GM10248 (cell line): ENCODE measurements at regions not wholly inside any gene's neighbourhood (a gene's known extent, or its start where the extent isn't known, plus 50 kb on each side); places are given as distances from the start of the nearest gene placed in this dataset.

Experiments
- CTCF ChIA-PET: fragments of 300-600 bp; sonication (Branson Sonifier 250); formaldehyde crosslinking; extraction: SDS; loops from one replicate; lab custom pipeline; 2021; ENCODE audit warnings: antibody characterized with exemption; lab: Yijun Ruan, JAX
- POLR2A ChIA-PET: fragments of 350-650 bp; sonication (Branson Sonifier 250); formaldehyde crosslinking; extraction: SDS; loops from one replicate; lab custom pipeline; 2020; ENCODE audit warnings: antibody characterized with exemption; lab: Yijun Ruan, JAX
- DNase-seq: peaks from one replicate; pipeline ENCODE4 v3.0.0; 2012; ENCODE audit errors: extremely low spot score
- TF ChIP-seq, protein P1 (sequence below): IDR thresholded peaks from 2 replicates; pipeline ENCODE4 v1.5.1; 2012; ENCODE audit warnings: mild to moderate bottlenecking, low read depth; ENCODE audit errors: extremely low read depth, missing control alignments, control extremely low read depth

- ChIA-PET POLR2A (no interaction called here), CTCF (interaction anchor here (1.2 to 1.9 kb wide), 2 partner anchors 8 to 10 kb away, joined by 3 to 4 read pairs; no protein-coding TSS in a partner anchor)
- no peak for DNase-seq
- TF ChIP-seq, protein P1, sequence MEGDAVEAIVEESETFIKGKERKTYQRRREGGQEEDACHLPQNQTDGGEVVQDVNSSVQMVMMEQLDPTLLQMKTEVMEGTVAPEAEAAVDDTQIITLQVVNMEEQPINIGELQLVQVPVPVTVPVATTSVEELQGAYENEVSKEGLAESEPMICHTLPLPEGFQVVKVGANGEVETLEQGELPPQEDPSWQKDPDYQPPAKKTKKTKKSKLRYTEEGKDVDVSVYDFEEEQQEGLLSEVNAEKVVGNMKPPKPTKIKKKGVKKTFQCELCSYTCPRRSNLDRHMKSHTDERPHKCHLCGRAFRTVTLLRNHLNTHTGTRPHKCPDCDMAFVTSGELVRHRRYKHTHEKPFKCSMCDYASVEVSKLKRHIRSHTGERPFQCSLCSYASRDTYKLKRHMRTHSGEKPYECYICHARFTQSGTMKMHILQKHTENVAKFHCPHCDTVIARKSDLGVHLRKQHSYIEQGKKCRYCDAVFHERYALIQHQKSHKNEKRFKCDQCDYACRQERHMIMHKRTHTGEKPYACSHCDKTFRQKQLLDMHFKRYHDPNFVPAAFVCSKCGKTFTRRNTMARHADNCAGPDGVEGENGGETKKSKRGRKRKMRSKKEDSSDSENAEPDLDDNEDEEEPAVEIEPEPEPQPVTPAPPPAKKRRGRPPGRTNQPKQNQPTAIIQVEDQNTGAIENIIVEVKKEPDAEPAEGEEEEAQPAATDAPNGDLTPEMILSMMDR, result no peak
These were observed 496.9 kb upstream of the STXBP6 start for GRCh38 chr14:25546826-25547225.

- ChIA-PET CTCF (interaction anchor here (0.9 to 1.1 kb wide), 3 partner anchors 8 to 22 kb away, joined by 3 to 4 read pairs (median 3); no protein-coding TSS in a partner anchor), POLR2A (no interaction called here)
- DNase-seq, result no peak
- TF ChIP-seq, protein P1, result peak; percentile 15
These were observed 488.0 kb upstream of the STXBP6 start for GRCh38 chr14:25537846-25538455.

DNA sequence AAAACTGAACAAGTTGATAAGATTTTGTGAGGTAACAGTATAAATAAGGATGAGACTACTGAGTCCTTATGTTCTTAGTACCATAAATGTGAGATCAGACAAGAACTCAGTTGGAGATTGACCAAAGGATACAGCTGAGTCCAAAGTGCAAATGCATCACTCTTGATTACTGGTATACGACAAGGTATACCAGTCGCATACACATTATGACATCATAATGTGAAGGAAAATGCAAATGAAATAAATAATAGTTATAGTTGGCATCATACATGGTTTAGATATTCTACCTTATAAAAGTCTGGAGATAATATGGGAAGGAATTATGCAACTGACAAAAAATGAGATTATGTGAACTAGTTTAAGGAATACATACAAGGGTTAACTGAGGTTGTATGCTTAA lies 476.3 kb upstream of the STXBP6 start:
- no peak for DNase-seq
- CTCF ChIA-PET, result no interaction called here
- TF ChIP-seq, protein P1, result no peak
- POLR2A ChIA-PET, result no interaction called here

DNA sequence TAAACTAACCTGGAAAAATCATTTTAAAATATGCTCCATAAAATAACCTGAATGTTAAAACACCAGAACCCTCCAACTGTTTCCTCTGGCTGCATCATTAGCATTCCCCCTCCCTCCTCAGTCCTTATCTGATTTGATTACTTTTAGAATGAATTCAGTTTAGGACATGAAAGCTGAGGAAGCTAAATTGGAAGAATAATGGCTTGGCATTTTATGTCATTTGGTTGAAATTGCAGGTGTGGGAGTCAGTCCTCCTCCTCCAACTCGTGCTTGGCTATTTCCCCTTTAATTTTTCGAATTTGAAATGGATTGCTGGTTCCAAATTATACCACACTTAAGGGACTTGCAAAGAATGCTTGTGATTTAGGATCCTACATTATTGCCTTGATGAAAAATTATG lies 473.0 kb upstream of the STXBP6 start:
- DNase-seq, result no peak
- ChIA-PET CTCF (no interaction called here), POLR2A (no interaction called here)
- TF ChIP-seq, protein P1, result no peak

DNA sequence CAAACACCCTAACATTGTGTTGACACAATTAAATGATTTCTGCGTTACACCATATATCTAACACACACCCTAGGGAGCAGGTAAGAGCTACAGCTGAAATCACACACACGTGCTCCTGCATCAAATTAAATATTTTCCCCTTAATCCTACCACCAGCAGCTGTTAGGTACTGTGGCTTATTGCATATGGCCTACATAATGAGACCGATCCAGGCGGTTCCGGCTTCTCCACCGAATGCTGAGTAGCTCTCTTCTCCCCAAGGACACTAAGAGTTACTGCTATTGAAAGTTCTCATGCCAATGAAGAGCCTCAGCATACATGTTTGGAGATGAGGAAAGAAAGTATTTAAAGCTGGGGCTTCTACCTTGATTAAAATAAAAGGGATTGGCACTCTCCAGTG lies 472.2 kb upstream of the STXBP6 start:
- POLR2A ChIA-PET, result no interaction called here
- CTCF ChIA-PET, result no interaction called here
- TF ChIP-seq, protein P1, result no peak
- no peak for DNase-seq

GRCh38 chr14:25521616-25522015 lies 471.7 kb upstream of the STXBP6 start:
- ChIA-PET POLR2A (no interaction called here), CTCF (no interaction called here)
- TF ChIP-seq, protein P1, result no peak
- DNase-seq, result no peak
